ENCODE measurements at regions not wholly inside any gene's neighbourhood (a gene's known extent, or its start where the extent isn't known, plus 50 kb on each side); places are given as distances from the start of the nearest gene placed in this dataset.

DNA sequence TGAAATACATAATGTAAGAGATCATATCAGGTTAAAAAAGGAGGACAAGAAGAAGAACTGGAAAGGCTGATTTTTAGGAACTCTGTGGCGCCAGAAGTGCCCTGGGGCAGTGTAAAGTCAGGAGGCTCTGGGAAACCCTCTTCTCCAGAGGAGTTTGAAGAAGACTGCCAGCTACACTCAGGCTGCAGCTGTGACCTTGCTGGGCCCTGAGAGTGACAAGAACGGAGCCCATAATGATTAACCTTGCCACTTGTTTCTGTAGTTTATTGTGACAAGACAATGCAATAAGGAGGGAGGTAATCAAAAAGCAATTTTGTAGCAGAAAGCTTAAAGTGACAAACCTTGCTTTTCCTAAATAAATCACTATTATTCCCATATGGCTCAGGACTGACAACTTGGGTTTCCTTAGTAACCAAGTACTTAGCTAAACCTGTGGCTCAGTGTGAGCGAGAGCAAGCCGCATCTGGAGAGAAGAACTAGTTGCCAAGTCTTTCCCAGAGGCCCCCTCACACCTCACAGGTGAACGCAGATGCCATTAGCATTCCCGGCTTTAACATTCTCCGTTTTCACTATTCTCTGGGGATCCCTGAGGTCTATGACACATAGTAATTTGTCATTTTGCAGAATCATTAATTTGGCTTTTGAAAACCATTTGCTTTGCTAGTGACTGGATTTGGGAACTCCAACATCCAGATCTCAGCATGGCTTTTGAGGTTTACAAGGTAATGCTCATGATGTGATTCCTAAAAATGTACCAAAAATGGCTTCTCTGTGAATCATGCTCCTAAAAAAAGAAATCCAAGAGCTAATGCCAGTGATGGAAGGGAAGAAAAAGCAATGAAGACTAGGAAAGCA lies 115.9 kb downstream of the OMA1 start:
- DNase-seq (ENCODE audit: low read depth), result peak; percentile 27

DNA sequence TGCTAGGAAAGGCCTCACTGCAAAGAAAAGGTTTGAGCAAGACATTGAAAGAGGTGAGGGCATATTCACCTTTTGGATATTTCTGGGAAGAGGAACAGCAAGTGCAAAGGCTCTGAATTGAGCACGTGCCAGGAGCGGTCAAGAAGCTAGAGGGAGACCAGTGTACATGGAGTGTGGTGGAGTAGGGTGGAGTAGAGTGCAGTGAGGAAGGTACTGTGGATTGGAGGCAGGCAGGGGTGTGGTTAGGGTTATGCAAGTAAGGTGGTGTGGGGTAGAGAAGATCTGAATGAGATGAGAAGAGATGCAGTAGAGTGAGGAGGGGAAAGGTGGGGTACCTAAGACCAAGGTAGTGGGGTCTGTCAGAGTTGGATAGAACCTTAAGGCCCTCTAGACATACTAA lies 119.6 kb downstream of the OMA1 start:
- no peak for DNase-seq (ENCODE audit: low read depth)

DNA sequence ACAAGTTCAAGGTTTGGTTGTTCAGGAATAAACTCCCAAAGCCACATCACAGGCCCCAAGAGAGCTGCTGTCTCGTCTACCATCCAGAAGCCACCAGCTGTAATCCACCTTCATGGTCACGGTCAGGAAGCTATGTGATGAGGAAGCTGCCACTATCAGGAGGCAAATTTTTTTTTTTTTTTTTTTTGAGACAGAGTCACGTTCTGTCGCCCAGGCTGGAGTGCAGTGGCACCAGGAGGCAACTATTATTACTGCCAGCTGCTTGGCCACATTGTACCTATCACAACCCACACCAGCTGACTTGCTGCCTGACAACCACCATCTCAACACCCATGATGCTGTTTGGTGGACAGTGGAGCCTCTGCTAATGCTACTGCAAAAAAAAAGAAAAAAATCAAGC lies 124.1 kb downstream of the OMA1 start:
- no peak for DNase-seq (ENCODE audit: low read depth)

GRCh38 chr1:58418283-58419228 lies 128.0 kb downstream of the OMA1 start:
- DNase-seq (ENCODE audit: low read depth), result no peak

GRCh38 chr1:58412071-58412580 lies 134.4 kb downstream of the OMA1 start:
- DNase-seq (ENCODE audit: low read depth), result peak; percentile 33

DNA sequence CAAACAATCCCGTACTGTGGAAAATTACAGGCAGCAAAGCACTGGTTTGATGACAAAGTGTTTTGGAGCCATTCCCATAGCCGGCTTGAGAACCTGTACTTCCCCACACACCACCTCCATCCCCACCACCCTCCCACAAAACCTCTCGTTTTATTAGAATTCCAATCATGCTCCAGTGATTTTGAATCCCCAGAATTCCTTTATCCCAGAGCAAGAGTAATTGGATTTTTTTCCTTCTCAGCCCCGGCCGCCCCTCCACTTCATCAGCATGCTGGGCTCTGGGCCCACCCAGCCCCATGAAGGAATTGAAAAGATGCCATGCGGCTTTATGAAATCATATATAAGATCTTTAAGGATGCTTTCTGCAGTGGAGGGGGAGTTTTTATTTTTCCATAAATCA lies 136.6 kb downstream of the OMA1 start:
- peak; percentile 93 for DNase-seq (ENCODE audit: low read depth)

DNA sequence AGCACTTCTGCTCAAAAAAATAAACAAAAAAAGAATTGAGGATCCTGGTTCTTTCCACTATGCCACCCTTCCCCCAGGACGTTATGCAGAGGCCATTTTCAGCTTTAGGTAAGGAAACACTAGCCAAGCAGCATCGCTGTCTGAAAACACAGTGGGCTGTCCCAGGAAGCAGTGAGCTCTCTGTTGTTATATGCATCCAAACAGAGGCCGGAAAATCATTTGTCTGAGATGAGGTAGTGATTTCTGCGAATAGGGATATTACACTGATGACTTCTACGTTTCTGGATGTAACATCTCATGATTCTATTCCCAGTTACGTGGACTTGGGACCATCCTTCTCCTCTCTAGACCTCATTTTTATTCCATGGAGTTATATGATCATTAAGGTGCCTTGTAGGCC lies 137.2 kb downstream of the OMA1 start:
- DNase-seq (ENCODE audit: low read depth), result no peak

DNA sequence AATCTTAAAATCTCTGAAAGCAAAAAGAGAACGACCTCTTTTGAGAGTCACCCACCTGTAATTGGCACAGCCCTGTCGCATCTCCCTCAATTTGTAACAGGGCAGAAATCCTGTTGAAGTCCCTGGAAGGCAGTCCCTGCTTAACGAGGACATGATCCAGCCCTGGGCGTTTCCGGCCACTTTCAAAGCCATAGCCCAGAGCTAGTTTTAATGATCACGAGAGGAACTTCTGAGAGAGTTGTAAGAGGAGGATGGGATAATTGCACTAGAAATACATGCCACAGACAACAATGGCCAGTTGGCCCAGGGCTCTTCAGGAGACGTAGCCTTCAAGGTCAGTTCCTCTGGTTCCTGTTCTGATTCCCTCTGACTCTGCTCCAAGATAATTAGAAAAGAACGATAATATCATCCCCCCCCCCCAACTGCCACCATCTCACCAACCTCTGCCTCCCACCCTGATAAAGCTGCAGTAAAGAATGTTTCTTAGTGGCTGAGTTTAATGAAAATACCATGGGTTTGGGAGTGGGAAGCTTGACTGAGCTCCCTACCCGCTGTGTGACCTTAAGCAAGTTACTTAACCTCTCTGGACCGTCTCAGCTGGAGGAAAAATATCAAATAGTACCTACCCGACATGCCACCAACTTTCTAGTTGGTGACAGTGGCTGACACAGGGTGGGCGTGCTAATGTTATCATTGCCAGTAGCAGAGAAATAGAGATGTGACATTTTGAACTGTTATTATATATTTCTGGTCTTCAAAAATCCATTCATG lies 140.0 kb downstream of the OMA1 start:
- no peak for DNase-seq (ENCODE audit: low read depth)

DNA sequence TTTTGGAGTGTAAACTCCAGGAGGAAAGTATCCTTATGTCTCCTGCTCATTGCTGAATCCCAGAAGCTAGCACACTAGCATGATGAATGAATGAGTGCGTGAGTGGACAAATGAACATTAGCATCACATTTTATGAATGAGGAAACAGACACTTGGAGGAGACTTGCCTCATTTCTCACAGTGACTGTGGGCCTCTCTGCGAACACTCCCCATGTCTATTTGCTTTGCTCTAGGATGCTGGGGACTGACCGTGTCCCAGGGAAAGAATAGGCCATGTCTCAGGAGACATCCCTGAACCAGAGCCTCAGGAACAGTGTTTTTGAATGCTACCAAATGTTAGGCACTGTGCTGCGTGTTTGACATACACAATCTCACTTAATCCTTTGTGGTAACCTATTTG lies 140.9 kb downstream of the OMA1 start:
- DNase-seq (ENCODE audit: low read depth), result no peak

DNA sequence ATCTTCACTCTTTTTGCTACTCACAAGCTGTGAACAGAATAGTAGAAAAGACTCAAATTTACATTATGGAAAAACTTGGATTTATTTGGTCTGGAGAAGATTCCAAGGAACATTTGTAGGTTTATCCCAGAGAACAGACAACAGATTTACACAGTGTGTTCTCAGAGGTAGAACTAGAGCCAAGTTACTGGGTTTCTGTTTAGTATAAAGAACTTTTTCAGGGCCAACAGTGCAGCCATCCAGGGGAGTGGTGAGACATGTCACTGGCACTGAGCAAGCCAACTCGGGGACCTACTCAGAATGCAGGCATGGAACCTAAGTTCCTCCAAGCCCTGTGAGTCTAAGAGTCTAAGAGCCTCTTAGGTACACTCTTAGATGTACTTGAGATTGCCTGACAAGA lies 142.6 kb downstream of the OMA1 start:
- no peak for DNase-seq (ENCODE audit: low read depth)

GRCh38 chr1:58402444-58402843 lies 144.1 kb downstream of the OMA1 start:
- DNase-seq (ENCODE audit: low read depth), result no peak

GRCh38 chr1:58401991-58402390 lies 144.5 kb downstream of the OMA1 start:
- no peak for DNase-seq (ENCODE audit: low read depth)

DNA sequence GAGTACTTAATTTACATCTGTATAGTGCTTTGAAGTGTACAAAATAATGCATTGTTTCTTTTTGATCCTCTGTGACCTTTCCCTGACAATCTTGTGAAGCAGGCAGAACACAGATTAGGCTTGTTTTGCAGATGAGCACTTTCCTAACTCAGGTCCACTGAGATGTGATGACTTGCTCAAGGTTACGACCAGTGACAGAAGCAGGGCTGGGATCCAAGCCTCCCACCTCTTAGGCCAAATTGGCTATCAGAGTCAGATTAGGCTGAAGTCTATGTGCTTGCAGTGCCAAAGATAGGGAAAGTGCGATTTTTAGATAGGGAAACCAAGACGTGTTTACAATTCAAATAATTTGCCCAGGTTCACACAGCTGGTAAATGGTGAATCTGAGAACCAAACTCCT lies 147.3 kb downstream of the OMA1 start:
- no peak for DNase-seq (ENCODE audit: low read depth)

GRCh38 chr1:58398714-58399113 lies 147.8 kb downstream of the OMA1 start:
- no peak for DNase-seq (ENCODE audit: low read depth)

GRCh38 chr1:58397187-58397820 lies 149.2 kb downstream of the OMA1 start:
- peak; percentile 50 for DNase-seq (ENCODE audit: low read depth)

GRCh38 chr1:58396150-58396549 lies 150.4 kb downstream of the OMA1 start:
- no peak for DNase-seq (ENCODE audit: low read depth)

- peak; percentile 78 for DNase-seq (ENCODE audit: low read depth)
Observed at GRCh38 chr1:58395355-58395754, 151.2 kb downstream of the OMA1 start.

DNA sequence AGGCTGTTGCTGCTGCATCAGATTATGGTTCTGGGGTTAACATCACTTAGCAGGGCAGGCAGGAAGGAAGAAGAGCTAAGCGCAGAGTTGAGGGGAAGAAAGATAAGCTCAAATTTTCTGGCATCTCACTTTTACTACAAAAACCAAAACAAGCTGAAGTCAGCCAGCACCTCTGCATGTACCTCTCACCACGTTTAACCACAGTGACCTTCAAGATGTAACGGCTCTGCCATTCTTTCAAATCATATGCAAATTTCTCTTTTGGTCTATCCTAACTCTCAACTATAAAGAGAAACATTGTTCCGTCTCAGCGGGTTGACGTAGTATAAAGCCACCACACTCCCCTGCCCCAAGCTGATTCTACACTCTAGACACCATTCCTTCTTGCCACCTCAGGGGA lies 154.4 kb downstream of the OMA1 start:
- DNase-seq (ENCODE audit: low read depth), result no peak

DNA sequence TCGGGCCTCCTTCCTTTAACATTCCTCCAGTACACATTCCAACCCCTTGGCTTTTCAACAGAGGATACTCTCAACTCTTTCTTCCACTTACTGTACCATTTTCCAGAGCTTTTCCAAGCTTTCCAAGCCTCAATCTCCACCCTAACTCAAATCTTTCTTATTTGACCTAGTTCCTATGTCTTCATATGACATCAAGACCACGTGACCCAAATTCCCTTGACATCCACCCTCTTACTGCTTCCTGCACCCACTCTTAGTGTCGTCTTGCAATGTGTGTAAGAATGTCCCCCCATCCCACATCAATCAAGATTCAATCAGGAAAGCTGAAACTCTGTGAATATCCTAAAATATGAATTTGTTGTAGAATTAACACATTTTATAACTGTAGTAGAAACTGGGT lies 155.0 kb downstream of the OMA1 start:
- DNase-seq (ENCODE audit: low read depth), result no peak

GRCh38 chr1:58391056-58391455 lies 155.5 kb downstream of the OMA1 start:
- no peak for DNase-seq (ENCODE audit: low read depth)

- no peak for DNase-seq (ENCODE audit: low read depth)
Observed at GRCh38 chr1:58390091-58390490, 156.4 kb downstream of the OMA1 start.

GRCh38 chr1:58380345-58380744 lies 166.2 kb downstream of the OMA1 start:
- DNase-seq (ENCODE audit: low read depth), result no peak

All from GM04504 (cell line).